ENCODE measurements at regions not wholly inside any gene's neighbourhood (a gene's known extent, or its start where the extent isn't known, plus 50 kb on each side); places are given as distances from the start of the nearest gene placed in this dataset.

DNA sequence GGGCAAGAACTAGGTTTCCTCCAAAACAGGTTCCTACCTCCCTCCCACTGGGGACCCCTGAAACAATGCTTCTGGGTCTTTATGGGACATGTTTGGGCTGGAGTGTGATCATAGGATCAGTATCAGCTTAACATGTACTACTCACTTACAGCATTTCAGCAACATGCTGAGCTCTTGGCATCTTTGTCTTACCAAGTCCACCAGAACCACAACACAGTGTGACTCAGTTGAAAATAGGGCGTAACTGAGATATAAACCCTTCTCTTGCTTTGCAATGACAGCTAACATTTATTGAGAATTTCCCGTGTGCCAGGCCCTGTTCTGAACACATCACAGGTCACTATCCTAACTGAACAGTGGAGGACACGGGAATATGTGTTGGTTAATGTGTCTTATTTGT is 218.5 kb upstream of the LNX1 start:
- DNase-seq: no peak

GRCh38 chr4:53805291-53805690 is 214.0 kb upstream of the LNX1 start:
- no peak for DNase-seq

DNA sequence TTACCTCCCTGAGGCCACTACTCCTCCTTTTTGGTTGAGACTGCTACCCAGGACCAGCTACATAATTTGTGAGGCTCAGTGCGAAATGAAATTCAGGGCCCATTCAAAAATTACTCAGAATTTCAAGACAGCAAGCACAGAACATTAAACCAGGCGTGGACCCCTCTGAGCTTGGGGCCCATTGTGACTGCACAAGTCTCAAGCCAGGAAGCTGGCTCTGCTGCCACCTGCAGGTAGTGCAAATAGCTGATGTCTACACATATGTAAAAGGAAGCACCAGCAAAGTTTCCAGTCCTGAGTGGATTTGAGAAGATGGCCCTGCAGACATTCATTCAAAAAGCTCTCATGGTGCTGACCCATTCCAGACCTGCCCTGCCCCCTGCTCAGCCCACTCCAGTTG is 213.4 kb upstream of the LNX1 start:
- no peak for DNase-seq

DNA sequence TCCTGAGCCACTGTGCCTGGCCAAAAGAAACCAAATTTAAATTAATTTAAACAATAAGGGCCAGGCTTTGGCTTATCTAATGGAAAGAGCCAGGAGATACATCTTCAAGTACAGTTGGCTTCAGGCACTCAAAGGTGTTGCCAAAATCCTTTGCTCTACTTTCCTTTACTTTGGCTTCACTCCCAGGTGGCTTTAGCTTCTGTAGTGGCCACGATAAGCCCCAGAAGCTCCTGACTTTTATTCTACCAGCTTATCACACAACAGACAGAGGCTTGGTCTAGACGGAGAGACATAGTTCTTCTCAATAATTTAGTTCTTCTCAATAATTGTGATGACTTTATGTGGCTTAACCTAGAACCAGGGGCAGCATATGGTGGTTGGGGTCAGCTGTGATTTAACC is 211.2 kb upstream of the LNX1 start:
- no peak for DNase-seq

DNA sequence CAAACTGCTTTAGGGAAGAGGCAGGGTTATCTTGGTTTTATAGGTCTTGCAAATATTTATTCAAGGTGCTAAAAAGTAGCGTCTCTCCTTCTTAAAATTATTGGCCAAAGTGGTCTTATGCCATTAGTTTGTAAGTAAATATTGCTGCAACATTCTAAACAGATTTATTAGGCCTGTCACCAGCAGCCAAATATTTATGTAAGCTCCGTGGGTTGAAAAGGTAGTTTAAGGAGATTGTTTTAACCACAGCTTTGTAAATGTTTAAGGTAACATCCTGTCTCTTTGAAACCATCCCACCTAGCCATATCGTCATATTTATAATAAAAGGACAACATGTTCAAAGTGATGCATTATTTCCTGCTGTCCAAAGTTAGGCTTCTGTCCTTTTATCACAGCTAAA is 210.1 kb upstream of the LNX1 start:
- DNase-seq: no peak

- DNase-seq: no peak
These were observed 209.5 kb upstream of the LNX1 start for GRCh38 chr4:53800741-53801140.

DNA sequence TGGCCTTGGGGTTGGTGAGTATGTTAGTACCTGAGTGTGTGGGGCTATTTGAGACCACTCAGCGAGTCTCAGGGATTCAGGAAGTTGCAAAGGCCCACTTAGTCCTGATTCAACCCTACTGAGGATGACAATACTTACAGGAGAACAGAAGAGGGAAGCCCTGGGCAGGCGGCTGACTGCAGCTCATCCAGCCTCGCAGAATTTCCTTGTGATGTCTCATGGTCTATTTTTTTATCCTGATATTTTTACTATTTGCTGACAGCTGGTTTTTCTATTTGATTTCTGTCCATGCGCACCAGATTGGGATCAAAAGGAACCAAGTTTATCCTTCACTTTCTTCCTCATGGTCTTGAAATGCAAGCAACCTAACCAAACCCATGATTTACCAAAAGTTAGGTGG is 201.8 kb upstream of the LNX1 start:
- no peak for DNase-seq

DNA sequence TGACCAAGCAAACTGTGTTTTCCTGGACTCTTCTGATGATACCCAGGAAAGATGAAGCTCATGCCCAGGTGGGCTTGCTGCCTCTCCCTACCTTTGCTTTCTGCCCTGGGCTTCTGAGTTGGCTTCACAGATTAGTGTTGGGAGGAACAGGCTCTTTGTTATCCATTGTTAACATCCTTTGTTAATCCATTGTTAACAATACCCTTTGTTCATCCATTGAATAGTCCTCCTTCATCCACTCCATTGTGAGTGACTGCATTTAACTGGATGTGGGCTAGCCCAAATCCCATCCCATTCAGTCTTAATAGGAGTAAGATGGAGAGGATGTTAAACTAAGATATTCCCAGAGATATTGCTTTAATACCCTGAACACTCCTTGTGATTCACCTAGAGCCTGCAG is 199.0 kb upstream of the LNX1 start:
- DNase-seq: no peak

GRCh38 chr4:53788621-53789020 is 197.3 kb upstream of the LNX1 start:
- no peak for DNase-seq

GRCh38 chr4:53788011-53788410 is 196.7 kb upstream of the LNX1 start:
- DNase-seq: peak; percentile 20

- no peak for DNase-seq
These were observed 195.3 kb upstream of the LNX1 start for GRCh38 chr4:53786632-53787031.

DNA sequence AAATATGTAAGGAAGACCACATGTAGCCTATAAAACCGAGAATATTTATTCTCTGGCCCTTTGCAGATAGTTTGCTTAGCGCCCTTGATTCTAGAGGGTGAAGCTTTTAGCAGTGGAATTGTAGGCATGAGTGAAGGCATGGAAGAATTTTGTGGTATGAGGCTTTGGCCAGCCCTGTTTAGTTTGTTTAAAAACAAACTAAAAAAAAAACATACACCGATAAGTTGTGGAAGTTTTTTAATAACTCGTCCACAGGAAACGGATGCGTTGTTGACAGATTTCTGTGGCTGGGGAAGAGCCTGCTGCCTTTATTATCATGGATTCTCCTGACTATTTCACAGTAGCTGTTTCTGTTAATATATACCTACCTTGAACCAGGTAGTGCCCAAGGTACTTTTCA is 194.7 kb upstream of the LNX1 start:
- no peak for DNase-seq

DNA sequence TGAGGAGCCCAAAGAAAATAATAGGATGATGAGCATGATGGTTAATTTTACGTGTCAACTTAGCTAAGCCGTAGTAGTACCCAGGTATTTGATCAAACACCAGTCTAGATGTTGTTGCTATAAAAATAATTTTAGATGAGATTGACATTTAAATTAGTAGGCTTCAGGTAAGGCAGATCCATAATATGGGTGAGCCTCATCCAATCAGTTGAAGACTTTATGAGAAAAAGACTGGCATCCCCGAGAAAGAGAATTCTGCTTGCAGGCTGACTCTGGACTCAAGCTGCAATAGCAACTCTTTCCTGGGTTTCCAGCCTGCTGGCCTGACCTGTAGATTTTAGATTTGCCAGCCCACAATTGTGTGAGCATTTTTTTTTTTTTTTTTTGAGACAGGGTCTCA is 192.8 kb upstream of the LNX1 start:
- DNase-seq: no peak

GRCh38 chr4:53783208-53783859 is 192.0 kb upstream of the LNX1 start:
- no peak for DNase-seq

GRCh38 chr4:53782458-53782845 is 191.2 kb upstream of the LNX1 start:
- no peak for DNase-seq

GRCh38 chr4:53781629-53782457 is 190.6 kb upstream of the LNX1 start:
- peak; percentile 4 for DNase-seq

GRCh38 chr4:53780736-53781400 is 189.6 kb upstream of the LNX1 start:
- DNase-seq: no peak

GRCh38 chr4:53779025-53779424 is 187.7 kb upstream of the LNX1 start:
- no peak for DNase-seq

DNA sequence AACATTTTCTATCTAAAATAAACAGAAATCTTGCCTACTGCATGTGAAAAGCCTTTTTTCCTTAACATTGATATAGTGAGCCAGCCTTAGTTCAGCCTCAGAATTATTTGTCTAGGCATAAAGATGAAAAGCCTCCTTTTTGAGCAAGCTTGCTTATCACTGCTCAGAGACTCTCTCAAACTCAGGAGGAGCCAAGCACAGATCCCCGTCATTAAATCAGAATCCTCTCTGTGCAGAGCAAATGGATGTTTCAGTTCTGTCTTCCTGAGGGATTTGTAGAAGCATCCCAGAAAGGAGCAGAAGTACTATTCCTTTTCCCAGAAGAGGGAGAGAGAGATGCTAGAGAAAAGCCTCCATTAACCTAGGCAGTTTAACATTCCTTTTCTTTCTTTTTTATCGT is 186.9 kb upstream of the LNX1 start:
- no peak for DNase-seq

DNA sequence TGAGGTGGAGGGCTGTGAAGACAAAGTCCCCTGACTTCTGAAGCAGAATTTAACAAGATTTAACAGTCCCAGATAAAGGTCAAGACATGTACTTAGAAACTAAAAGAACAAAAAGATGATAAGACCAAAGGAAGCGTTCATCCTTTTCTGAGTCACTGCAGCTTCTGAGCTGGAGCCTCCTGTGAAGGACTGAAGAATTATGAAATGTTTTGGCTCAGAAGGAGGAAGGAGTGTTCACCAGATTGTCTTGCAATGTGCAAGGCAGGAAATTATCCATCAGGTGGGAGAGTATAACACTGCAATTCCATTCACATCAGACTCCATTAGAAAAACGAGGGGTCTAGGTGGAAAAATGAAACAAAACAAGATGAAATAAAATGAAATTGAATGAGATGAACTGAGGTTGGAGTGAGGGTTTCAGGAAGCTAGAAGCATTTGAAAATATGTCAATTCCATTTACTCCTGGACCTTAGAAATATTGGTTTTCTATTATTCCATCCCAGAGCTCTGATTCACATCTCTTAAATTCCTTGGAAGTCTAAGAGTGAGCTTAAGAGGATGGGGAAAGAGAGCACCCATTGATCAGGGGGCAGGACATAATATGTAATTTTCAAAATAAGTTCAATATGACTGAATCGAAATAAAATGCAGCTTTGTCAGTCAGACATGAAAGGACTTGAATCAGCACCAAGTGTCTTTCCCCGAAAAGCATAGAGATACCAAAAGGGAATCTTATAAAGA is 186.1 kb upstream of the LNX1 start:
- DNase-seq: no peak

DNA sequence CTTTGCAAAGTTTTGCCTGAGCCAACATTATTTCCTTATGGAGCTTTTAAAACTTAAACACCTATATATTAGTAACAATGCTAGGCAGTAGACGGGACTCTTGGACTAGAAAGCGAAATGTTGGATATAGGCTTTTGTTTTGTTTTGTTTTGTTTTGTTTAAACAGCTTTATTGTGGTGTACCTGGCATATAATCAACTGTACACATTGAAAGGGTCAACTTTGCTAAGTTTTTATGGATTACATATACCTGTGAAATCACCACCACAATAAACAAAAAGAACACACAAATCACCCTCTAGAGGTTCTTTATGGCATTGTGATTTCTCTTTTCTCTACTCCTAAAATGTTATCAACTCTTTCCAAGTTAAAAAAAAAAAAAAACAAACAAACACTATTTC is 184.9 kb upstream of the LNX1 start:
- no peak for DNase-seq

DNA sequence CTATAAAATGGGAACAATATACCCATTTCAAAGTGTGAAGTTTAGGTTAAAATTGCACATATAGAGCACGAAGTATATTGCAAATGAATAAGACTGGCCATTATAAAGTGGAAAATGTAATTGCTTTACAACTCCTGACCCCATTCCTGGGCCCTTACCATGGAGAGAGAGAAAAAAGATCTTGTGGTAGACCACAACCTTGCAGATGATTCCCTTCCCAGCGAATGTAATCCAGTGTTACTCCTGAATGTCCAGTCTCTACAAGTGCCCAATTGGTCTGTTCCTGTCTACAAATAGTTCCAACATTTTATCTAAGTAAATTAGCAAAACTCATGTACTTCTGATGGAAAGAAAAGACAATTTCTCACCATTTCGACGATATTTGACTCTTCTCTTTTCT is 184.1 kb upstream of the LNX1 start:
- no peak for DNase-seq

- DNase-seq: no peak
These were observed 180.0 kb upstream of the LNX1 start for GRCh38 chr4:53771326-53771725.

GRCh38 chr4:53767482-53767881 is 176.2 kb upstream of the LNX1 start:
- no peak for DNase-seq

Data from NCI-H345 (cell line).